HUES6 (cell line): ENCODE measurements at regions not wholly inside any gene's neighbourhood (a gene's known extent, or its start where the extent isn't known, plus 50 kb on each side); places are given as distances from the start of the nearest gene placed in this dataset.
"Not testable (repeated sequence)": the region's sequence is repeated elsewhere in the genome, so short reads cannot be mapped to it uniquely, and the experiment has no call there.

Source experiments
- H3K27ac ChIP-seq: 2 replicates; pipeline ENCODE4 v1.7.0; 2013; ENCODE audit warnings: low read depth, mild to moderate bottlenecking, low read length, inconsistent platforms
- H3K27me3 ChIP-seq: 2 replicates; pipeline ENCODE4 v1.6.1; 2013; ENCODE audit warnings: low read length; ENCODE audit not compliant: control insufficient read depth, insufficient read depth
- H3K36me3 ChIP-seq: 2 replicates; pipeline ENCODE4 v1.6.1; 2013; ENCODE audit warnings: low read length; ENCODE audit not compliant: control insufficient read depth, insufficient read depth
- H3K4me1 ChIP-seq: 2 replicates; pipeline ENCODE4 v1.6.1; 2013; ENCODE audit warnings: low read length; ENCODE audit not compliant: control insufficient read depth, insufficient read depth
- H3K4me3 ChIP-seq: 2 replicates; pipeline ENCODE4 v1.5.1; 2013; ENCODE audit warnings: low read depth, low read length
- H3K9ac ChIP-seq: one replicate; pipeline ENCODE4 v1.6.1; 2013; ENCODE audit warnings: mild to moderate bottlenecking, low read length
- H3K9me3 ChIP-seq: 2 replicates; pipeline ENCODE4 v1.6.1; 2013; ENCODE audit warnings: low read depth, low read length; ENCODE audit not compliant: control insufficient read depth, insufficient read depth

GRCh38 chr7:73143993-73144392, 58.2 kb upstream of the SPDYE9 start:
- not testable (repeated sequence) for H3K9me3 ChIP-seq, H3K4me3 ChIP-seq, H3K36me3 ChIP-seq, H3K27me3 ChIP-seq, H3K9ac ChIP-seq, H3K27ac ChIP-seq, H3K4me1 ChIP-seq

DNA sequence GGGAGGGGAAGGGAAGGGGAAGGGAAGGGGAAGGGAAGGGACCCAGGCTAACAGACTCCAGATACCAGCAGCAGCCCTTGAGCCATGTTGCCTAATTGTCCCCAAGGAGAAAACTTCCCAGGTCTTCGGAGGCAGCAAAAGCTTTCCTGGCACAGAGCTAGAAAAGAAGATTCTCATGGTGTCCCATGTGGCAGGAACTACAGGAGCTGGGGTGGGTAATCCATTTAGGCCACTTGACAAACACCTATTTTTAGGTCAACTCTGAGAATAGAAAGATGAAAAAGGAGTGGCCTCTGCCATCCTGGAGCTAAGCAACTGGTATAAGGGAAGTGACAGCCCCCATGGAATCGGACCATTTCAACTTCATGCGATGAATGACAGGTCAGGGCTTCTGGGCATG, 52.1 kb upstream of the SPDYE9 start:
- not testable (repeated sequence) for H3K4me1 ChIP-seq, H3K27me3 ChIP-seq, H3K9ac ChIP-seq, H3K9me3 ChIP-seq, H3K27ac ChIP-seq, H3K36me3 ChIP-seq, H3K4me3 ChIP-seq
